ENCODE measurements at regions not wholly inside any gene's neighbourhood (a gene's known extent, or its start where the extent isn't known, plus 50 kb on each side); places are given as distances from the start of the nearest gene placed in this dataset.

- DNase-seq: no peak
Observed at GRCh38 chr2:220188031-220188430, 560.6 kb downstream of the SLC4A3 start.

- no peak for DNase-seq
Observed at GRCh38 chr2:220191031-220191430, 563.6 kb downstream of the SLC4A3 start.

GRCh38 chr2:220191737-220192136 is 564.3 kb downstream of the SLC4A3 start:
- no peak for DNase-seq

GRCh38 chr2:220192994-220193753 is 565.7 kb downstream of the SLC4A3 start:
- no peak for DNase-seq

GRCh38 chr2:220194630-220195584 is 567.5 kb downstream of the SLC4A3 start:
- DNase-seq: no peak

- no peak for DNase-seq
Observed at GRCh38 chr2:220198896-220199295, 571.5 kb downstream of the SLC4A3 start.

GRCh38 chr2:220202066-220202465 is 574.6 kb downstream of the SLC4A3 start:
- no peak for DNase-seq

GRCh38 chr2:220209093-220209492 is 581.7 kb downstream of the SLC4A3 start:
- DNase-seq: no peak

GRCh38 chr2:220209751-220210150 is 582.3 kb downstream of the SLC4A3 start:
- DNase-seq: no peak

GRCh38 chr2:220212296-220213080 is 585.1 kb downstream of the SLC4A3 start:
- no peak for DNase-seq

- no peak for DNase-seq
Observed at GRCh38 chr2:220215785-220216184, 588.4 kb downstream of the SLC4A3 start.

GRCh38 chr2:220219371-220219770 is 591.9 kb downstream of the SLC4A3 start:
- no peak for DNase-seq

GRCh38 chr2:220220009-220220408 is 592.6 kb downstream of the SLC4A3 start:
- no peak for DNase-seq

GRCh38 chr2:220221992-220222391 is 594.6 kb downstream of the SLC4A3 start:
- DNase-seq: no peak

GRCh38 chr2:220224691-220225543 is 597.5 kb downstream of the SLC4A3 start:
- DNase-seq: no peak

- DNase-seq: no peak
Observed at GRCh38 chr2:220226076-220226475, 598.6 kb downstream of the SLC4A3 start.

- DNase-seq: no peak
Observed at GRCh38 chr2:220226546-220226945, 599.1 kb downstream of the SLC4A3 start.

- DNase-seq: no peak
Observed at GRCh38 chr2:220227266-220227920, 600.0 kb downstream of the SLC4A3 start.

- DNase-seq: no peak
Observed at GRCh38 chr2:220228310-220229006, 601.0 kb downstream of the SLC4A3 start.

GRCh38 chr2:220240641-220241040 is 613.2 kb downstream of the SLC4A3 start:
- no peak for DNase-seq

- DNase-seq: no peak
Observed at GRCh38 chr2:220241423-220241822, 614.0 kb downstream of the SLC4A3 start.

Data from CD4-positive, alpha-beta T cell treated with Interferon alpha-2 for 1 hour (primary cell).